ENCODE measurements at regions not wholly inside any gene's neighbourhood (a gene's known extent, or its start where the extent isn't known, plus 50 kb on each side); places are given as distances from the start of the nearest gene placed in this dataset.

DNA sequence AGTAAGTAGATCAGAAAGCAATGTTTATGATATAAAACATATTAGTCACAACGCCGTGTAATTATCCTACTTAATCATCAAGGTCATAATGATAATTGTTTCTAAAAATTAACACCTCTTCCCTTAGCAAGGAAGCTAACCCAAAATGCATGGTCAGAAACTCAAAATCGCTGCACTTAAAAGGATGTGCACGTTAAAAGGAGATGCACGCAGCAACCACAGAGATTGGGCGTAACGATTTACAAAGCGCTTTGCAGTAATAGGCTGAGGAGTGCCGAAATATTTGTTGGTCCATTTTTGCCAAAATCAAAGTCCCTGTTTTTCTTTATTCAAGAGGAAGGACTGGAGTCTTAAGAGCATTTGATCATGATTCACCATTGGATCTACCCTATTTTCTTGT, 1077.2 kb downstream of the VRK1 start:
- DNase-seq (ENCODE audit: low spot score), result no peak

DNA sequence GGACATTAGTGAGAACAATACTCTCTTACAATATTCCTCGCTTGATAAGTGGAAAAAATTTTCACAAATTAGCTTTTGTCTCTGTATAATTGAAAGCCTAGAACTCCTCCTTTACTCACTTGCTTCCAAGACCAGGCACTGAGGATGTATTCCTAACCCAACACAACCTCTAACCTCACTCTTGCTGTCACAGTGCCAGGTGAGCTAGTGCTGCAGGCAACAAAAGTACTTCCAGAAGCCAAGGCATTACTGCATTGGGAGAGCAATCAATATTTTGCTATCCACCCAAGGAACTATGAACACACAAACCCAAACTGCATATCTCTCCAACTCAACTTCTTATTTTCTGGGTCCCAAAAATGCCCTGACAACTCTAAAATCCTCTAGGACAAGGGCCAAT, 1081.0 kb downstream of the VRK1 start:
- no peak for DNase-seq (ENCODE audit: low spot score)

DNA sequence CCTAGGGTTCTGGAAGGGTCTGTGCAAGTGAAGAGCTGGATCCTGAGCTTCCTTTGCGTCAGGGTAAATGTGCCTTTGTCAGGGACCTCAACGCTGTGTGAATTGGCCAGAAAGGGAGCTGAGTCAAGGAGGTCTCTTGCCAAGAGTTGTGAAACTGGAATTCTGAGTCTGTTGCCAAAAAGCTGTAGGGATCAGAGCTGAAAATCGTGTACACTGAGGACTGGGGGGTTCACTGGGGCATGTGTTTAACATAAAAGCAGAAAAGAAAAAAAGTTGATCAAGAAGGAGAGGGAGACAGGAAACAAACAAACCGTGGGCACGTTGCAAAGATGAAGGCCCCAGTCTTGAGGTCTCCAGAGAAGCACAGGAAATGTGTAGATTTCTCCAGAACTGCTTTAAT, 1081.5 kb downstream of the VRK1 start:
- DNase-seq (ENCODE audit: low spot score), result peak; percentile 7

DNA sequence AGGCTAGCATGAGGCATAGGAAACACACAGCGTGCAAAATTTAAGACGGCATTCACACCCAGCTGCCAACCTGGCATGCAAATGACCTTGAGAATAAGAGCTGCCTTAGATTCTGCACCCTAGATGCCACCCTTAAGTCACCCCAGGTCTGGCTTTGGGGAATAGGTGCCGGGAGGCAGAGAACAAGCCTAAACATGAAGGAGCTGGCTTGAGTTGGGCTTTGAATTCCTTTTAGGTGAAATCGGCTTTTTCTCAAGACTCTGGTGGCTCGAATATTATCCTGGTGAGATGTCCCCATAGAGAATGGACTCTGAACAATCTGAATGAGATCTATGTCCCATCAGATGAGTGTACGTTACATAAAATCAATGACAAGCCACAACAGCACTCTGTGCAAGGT, 1090.5 kb downstream of the VRK1 start:
- DNase-seq (ENCODE audit: low spot score), result no peak

DNA sequence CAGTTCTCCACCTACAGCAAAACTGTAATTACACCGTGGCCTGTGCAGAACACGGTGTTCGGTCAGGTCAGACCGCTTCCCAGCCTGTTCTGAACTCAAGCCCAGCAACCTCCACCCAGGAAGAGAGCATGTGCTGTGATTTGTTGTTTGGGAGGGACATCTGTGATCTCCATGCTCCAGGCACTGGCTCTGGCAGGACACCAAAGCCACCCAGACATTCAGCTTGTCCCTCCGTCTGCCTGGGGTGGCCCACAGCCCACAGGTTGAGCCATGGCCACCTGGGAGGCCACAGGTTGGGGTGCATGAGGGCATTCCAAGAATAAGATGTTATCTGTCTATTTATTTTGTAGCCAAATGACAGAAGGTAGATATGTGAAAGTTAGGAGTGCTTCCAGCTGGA, 1091.1 kb downstream of the VRK1 start:
- no peak for DNase-seq (ENCODE audit: low spot score)

DNA sequence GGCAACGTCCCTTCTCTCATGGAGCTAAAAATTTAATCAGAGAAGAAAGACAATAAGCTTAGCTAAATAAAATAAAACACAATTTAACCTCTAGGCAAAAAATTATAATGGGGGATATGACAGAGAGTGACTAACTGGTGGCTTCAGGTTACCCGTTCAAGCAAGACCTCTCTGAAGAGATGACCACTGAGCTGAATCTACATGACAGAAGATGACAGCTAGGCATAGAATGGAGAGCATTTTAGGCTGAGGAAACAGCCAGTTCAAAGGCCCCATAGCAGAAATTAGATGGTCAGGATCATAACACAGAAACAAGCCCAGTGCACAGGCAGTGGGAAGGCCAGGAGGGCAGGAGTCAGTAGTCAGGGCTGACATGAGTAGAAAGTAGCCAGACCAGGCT, 1094.3 kb downstream of the VRK1 start:
- DNase-seq (ENCODE audit: low spot score), result no peak

DNA sequence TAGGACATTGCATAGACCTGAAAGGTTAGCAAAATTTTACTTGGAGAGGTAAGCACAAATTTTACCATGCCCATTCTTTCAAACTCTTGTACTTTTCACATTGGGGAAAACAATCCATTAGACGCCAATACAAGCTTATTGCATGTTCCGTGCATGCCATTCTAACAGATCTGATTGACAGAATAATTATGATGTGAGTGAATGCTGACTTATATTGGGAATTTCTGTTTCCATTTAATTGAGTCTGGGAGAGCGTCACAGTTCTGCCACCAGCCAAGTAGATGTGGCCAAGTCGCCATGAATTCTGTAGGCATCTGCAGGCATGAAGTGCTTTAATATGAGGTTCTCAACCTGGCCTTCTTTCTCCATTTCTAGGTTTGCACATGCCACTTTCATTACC, 1097.4 kb downstream of the VRK1 start:
- DNase-seq (ENCODE audit: low spot score), result no peak

DNA sequence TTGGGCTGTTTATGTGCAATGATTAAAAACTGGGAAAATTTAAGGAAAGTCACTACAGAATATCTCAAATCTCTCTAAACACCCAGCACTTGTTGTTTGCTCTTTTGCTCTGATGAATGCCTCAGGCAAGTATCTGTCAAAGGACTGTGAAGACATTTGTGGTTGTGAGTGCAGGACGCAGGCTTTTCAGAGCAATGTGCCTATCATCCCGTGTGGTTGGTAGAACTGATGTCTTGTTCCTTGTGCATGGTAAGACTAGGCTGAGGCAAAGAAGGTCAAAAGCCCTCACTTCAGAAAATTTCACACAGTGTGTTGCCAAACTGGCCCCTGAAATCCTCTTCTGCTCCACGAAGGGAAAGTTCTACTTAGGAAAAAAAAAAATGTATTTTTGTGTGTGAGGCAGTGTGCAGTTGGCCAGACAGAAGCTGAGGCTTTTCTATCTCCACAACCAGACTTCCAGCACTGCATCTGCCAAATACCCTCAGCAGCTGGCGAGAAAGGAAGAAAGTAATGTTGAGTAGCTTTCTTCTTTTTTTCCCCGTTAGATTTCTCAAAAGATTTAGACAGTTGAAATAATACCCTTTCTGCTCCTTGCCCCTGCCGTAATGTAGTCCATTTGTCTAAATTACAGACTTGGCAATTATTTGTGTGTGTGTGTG, 1103.1 kb downstream of the VRK1 start:
- no peak for DNase-seq (ENCODE audit: low spot score)

DNA sequence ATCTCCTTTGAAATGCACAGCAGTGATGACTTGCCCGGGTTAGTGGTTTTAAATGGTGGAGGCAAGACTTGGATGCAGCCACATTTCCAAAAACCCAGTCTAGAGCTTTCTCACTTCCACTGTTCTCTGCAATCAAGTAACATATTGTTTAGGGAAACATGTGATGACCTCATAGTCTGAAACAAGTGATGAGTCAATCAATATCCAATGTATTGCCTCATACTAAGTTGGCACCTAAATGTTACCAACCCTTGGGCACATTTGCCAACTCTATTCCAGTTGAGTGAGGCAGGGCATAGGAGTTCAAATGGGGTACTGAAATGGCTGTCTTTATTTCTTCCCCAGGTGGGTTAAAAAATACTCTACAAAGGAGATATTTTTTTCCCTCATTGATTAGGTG, 1105.4 kb downstream of the VRK1 start:
- no peak for DNase-seq (ENCODE audit: low spot score)

DNA sequence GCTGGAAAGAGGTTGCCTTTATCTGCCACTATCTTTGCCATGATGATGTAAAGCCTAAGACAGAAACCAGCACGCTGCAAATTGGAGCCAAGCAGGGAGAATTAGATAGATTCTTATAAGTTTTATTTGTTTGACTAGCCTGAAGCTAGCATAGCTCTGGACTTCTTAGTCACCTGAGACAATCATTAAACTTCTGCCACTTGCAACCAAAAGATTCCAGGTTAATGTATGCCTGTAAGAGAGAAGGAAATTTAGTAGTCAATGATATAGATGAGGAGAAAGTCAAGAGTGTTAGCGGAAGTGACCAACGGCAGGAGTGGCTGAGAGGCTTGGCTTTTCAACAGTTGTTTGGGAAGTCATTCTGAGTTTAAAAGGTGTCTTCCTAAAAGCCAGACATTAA, 1106.6 kb downstream of the VRK1 start:
- DNase-seq (ENCODE audit: low spot score), result no peak

DNA sequence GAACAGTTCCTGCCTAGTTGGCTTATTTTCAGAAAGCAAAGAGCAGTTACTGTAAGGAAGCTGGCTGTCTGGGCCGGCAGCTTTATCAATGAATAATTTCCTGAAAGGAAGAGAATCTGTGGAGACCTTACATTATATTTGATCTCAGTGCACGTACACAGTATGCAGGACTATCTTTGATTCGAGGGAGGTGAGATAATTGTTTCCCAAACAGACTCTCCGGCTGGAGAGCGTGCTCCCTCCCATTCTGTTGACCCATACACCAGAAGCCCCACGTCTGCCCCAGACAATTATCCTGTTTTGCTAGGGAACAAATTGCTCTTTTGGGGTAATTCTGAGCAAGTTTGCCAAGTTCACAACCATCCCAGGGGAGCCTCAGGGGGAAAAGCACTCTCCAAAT, 1115.0 kb downstream of the VRK1 start:
- no peak for DNase-seq (ENCODE audit: low spot score)

DNA sequence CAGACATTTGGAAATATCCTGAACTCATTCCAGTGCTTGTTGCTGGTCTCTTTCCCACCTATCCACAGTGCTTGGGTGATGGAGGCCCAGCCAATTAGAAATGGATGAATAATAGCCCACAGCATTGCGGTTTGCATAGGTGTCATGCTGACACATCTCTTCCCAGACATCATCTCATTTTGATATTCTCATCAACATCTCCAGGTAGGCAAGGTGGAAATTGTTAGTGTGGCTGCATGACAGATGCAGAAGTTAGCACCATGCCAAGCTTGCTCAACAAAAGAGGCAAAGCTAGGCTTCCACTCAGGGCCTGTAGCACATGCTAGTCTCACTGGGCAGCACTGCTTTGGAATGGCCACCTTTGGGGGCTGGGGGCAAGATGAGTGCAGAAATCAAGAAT, 1118.9 kb downstream of the VRK1 start:
- DNase-seq (ENCODE audit: low spot score), result no peak

DNA sequence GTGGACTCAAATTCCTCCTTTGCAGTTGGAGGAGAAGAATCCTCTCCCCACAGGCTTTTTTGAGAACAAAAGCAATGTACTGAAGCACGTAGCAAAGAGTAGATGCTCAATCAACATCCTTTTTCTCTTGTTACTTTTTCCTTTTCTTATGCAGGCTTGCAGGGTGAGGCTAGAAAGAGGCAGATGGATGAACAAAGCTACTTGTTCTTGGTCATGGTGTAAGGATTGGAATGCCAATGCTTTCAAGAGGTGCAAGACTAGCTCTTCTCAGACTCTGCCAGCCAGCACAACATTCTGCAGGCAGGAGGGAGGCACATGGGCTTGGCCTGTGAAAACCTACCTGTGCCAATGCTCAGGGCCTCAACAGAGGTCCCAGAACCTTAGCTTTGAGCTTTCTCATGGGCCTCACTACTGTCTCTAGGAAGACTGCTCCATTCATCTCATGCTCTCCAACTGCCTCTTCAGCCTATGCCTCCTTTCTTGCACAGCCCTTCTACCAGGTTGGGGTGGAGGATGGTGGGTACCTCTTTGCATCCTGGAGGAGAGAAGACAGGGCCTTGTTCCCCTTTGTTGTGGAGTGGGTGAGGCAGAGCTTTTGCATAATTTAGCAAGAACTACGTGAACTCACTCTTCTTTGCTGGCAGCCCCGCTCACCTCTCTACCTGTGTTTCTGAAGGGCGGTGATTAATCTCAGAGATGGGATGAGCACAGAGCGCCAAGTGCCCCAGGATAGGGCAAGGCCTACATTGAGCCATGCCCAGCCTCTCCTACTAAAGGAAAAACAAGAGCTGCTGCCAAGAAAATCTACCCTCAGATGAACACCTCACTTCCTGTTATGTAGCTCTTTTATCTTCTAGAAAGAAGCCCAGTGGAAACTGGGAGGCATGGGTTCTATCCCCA, 1119.7 kb downstream of the VRK1 start:
- DNase-seq (ENCODE audit: low spot score), result no peak

DNA sequence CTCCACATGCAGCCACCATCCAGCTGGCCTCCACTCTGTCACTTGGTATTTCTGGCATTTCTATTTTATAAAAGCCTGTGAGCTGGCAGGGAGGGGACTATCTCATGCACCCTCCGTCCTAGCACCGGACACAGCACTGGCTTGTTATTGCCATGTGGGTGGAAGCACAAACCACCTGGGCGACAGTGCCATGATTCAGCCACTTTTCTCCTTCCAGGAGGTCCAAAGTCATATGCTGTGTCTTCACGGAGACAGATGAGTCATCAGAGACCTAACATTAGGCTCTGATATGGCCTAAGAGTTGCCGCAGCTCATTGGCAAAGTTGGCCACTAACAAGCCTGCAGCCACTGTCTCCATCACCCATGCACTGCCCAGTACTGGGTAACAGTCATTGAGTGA, 1123.0 kb downstream of the VRK1 start:
- no peak for DNase-seq (ENCODE audit: low spot score)

DNA sequence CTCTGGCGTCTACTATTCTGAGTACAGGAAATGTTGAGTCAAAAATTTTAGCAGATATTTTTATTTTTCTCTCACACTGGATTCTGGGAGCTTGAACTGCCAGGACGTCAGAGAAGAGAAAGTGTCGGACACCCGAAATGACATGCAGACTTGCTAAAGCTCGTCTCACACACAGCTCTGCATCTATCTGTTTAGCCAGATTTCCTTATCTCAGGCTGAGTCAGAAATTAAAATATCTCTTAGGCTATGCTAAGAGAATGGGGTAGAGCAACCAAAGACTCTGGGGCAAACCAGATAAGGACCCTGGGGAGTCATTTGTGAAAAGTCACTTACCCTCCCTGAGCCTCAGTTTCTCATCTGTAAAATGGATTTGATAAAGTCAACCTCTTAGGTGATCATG, 1124.1 kb downstream of the VRK1 start:
- no peak for DNase-seq (ENCODE audit: low spot score)

DNA sequence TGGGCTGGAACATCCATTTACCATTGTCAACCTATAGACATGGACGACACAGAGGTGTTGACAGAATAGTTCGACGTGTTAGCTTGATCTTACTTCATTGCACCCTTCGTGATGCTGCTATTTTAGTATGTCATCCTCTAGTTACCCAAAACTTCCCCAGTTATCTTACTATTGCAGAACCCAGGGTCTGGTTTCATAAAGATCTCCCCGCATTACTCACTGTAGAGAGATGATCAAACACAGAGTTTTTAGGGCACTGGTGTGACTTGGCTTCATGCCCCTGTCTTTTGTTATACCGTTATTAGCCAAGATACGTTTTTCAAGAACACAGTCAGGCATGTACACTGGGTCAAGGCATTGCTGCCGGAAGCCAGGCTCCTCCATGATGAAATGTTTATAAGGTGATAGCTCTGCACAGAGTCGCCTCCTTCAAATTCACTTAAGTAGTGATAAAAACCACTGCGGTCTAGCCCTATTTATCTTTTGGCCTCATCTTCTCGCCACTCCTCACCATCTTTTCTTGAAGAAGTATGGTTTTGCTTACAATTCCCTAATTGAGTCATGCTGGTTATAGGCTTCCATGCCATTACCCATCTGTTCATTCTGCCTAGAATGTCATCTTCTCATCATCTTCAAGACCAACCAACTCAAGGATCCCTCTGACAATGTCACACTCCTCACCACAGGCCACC, 1127.9 kb downstream of the VRK1 start:
- DNase-seq (ENCODE audit: low spot score), result no peak

DNA sequence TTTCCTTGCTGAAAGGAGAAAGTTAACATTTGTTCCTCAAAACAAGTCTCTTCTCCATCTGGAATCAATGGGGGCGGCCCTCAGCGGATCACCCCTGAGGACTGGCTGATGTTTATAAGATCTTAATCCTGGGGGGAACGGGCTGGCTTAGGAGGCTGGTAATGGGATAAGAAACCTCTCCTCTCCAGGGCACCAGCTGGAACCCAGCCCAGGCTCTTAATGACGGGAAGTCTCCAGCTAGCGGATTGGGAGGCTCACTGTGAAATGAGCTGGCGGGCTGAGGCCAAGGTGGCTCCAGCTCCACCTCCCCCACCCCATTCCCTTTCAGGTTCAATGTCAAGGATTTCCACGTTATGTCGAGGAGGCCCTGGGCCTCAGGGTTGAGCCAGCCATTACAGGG, 1133.0 kb downstream of the VRK1 start:
- no peak for DNase-seq (ENCODE audit: low spot score)

DNA sequence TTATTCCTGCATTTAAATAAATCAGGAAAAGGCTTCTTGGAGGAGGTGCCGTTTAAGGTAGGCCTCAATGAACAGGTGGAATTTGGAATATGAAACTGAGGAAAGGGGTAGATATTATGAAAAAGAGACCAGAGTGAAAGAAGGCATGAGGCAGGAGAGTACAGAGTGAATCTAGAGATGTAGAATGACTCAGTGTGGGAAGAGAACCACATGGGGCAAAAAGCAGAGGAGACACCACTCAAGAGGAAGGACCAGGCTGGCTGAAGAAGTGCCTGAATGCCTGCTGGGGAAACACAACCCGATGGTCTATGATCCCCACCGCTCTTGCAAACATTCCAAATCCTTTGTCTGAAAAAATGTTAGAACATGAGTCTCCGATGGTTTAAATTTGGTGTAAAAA, 1134.1 kb downstream of the VRK1 start:
- DNase-seq (ENCODE audit: low spot score), result no peak

DNA sequence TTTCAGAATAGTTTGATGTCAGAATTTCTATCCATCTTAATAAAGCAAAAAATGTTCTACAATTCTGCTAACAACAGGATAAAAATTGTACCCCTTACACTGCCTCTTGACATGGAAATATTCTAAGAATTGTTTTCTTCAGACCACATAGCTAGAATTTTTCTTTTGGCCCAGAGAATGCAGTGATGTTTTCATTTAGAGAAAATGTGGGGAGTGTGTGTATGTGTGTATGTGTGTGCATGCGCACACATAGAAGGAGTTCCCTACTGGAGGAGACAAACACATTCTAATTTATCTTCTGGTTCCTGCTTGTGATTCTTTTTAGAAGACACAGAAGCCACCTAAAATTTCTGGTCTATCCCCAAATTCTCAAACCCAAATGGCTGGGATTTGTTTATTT, 1145.7 kb downstream of the VRK1 start:
- DNase-seq (ENCODE audit: low spot score), result no peak

DNA sequence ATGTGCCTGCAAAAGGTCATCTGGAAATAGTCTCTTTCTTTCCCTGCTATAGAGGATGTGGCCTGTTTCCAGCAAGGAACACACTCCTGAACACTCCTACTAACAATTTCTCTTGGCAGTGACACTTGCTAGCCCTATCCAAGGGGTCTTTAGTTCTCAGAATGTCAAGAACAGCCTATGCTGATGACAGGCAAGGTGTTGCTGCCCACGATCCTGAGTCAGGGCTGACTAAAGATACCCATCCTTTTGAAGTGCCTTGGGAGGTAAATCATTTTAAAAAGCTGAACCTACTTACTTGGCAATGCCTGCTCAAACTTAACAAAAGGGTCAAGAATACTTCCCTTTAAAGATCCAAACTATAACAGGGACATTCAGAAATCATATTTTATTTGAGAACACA, 1146.4 kb downstream of the VRK1 start:
- no peak for DNase-seq (ENCODE audit: low spot score)

DNA sequence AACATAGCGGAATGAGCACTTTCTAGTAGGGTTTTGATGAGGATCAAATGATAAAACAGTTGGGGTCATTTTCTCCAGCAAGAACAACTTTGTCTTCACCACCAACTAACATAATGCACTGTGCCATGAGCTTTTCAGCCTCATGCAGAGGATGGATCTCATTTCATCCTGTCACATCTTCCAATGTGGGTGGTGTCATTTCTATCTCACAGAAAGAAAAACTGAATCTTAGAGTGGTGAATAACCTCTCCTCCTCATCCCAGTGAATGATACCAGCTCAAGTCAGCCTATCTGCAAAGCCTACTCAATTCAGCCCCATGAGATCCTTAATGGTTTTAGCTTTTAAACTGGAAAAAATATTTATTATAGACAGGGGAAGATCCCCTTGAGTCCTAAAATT, 1147.2 kb downstream of the VRK1 start:
- DNase-seq (ENCODE audit: low spot score), result no peak

DNA sequence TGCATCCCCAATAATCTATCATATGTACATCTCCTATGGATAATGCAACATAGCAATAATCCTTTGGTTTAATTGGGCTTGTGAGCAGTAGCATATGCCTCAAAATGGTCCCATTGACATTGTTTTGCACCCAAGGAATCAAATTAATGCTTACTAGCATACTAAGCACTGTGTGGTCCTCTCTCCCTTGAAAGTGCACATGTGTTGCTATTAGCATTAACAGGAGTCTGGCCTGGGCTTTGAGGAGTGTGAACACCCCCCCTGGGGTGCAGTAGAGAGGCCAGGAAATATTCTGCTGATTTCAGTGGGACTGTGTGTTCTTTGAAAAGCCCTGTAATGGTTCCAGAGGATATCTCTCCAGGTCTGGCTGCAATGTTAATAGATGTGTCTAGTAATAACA, 1148.4 kb downstream of the VRK1 start:
- no peak for DNase-seq (ENCODE audit: low spot score)

DNA sequence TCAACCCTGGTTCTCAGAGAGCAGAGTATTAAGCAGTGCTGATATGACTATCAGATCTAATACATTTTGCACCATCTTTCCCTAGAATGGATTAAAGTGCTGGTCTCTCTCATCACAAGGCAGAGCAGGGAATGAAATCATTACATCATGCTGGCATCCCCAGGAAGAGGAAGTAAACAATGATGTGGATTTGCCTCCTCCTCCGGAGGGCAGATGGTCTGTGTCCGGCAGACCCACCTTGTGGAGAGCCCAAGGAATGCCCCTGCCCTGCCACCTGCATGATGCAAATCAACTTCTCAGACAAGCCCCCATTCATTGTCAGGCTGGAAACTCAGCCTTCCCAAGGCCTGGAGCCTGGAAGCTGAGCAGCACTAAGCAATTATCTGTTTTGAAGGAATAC, 1149.1 kb downstream of the VRK1 start:
- no peak for DNase-seq (ENCODE audit: low spot score)

Measured in AG08395 (cell line).